ENCODE measurements at regions not wholly inside any gene's neighbourhood (a gene's known extent, or its start where the extent isn't known, plus 50 kb on each side); places are given as distances from the start of the nearest gene placed in this dataset.

GRCh38 chr14:34303811-34304210, 158.2 kb downstream of the SPTSSA start:
- no peaks in the 10 kb centered on the region for H3K36me3 ChIP-seq (ENCODE audit: control insufficient read depth, insufficient read depth, low read length)
- H3K27me3 ChIP-seq (ENCODE audit: control insufficient read depth, insufficient read depth, low read length), result no peaks in the 10 kb centered on the region
- no peaks in the 10 kb centered on the region for H3K4me1 ChIP-seq (ENCODE audit: control insufficient read depth, extremely low read depth, insufficient read depth, low read length)
- no peak for DNase-seq (ENCODE audit: low read depth in 2 of 2)
- no peak overlapping the region for H3K9ac ChIP-seq (ENCODE audit: insufficient read depth, low read length)
- H3K4me2 ChIP-seq (ENCODE audit: extremely low read depth, insufficient read depth, low read length), result no peak overlapping the region
- no peaks in the 10 kb centered on the region for H4K20me1 ChIP-seq (ENCODE audit: control insufficient read depth, extremely low read depth, insufficient read depth, low read length)
- TF ChIP-seq CTCF (conservative IDR thresholded peaks at IDR 0.05 in 1 of 2, IDR thresholded peaks at IDR 0.05 in 1 of 2; ENCODE audit: low read depth in 1 of 2, low read length in 2 of 2) (no peak), EZH2 (IDR thresholded peaks at IDR 0.05; ENCODE audit: low read length, missing control alignments) (no peak)
- no peak overlapping the region for H3K4me3 ChIP-seq (replicated peaks in 1 of 4; ENCODE audit: control extremely low read depth in 1 of 4, insufficient read depth in 1 of 4, low read depth in 3 of 4, low read length in 4 of 4)
- no peak overlapping the region for H2AFZ ChIP-seq (ENCODE audit: low read length)
- no peaks in the 10 kb centered on the region for H3K79me2 ChIP-seq (ENCODE audit: control insufficient read depth, insufficient read depth, low read length)
- H3K27ac ChIP-seq (ENCODE audit: insufficient read depth, low read length), result no peak overlapping the region
- no peaks in the 10 kb centered on the region for H3K9me3 ChIP-seq (ENCODE audit: control insufficient read depth, insufficient read depth, low read depth, low read length)

- Histone ChIP-seq H2AFZ (ENCODE audit: low read length) (no peak overlapping the region), H3K4me1 (ENCODE audit: control insufficient read depth, extremely low read depth, insufficient read depth, low read length) (no peaks in the 10 kb centered on the region), H3K4me3 (replicated peaks in 1 of 4; ENCODE audit: control extremely low read depth in 1 of 4, insufficient read depth in 1 of 4, low read depth in 3 of 4, low read length in 4 of 4) (no peak overlapping the region), H4K20me1 (ENCODE audit: control insufficient read depth, extremely low read depth, insufficient read depth, low read length) (no peaks in the 10 kb centered on the region), H3K9ac (ENCODE audit: insufficient read depth, low read length) (no peak overlapping the region), H3K4me2 (ENCODE audit: extremely low read depth, insufficient read depth, low read length) (no peak overlapping the region), H3K36me3 (ENCODE audit: control insufficient read depth, insufficient read depth, low read length) (no peaks in the 10 kb centered on the region), H3K79me2 (ENCODE audit: control insufficient read depth, insufficient read depth, low read length) (no peaks in the 10 kb centered on the region), H3K27ac (ENCODE audit: insufficient read depth, low read length) (no peak overlapping the region), H3K9me3 (ENCODE audit: control insufficient read depth, insufficient read depth, low read depth, low read length) (no peaks in the 10 kb centered on the region), H3K27me3 (ENCODE audit: control insufficient read depth, insufficient read depth, low read length) (no peaks in the 10 kb centered on the region)
- TF ChIP-seq CTCF (conservative IDR thresholded peaks at IDR 0.05 in 1 of 2, IDR thresholded peaks at IDR 0.05 in 1 of 2; ENCODE audit: low read depth in 1 of 2, low read length in 2 of 2) (no peak), EZH2 (IDR thresholded peaks at IDR 0.05; ENCODE audit: low read length, missing control alignments) (no peak)
- peak; percentile 17 to 30 for DNase-seq (ENCODE audit: low read depth in 2 of 2)
Measured at GRCh38 chr14:34302654-34303053, 159.4 kb downstream of the SPTSSA start.

GRCh38 chr14:34300882-34301734, 160.9 kb downstream of the SPTSSA start:
- H3K4me3 ChIP-seq (replicated peaks in 1 of 4; ENCODE audit: control extremely low read depth in 1 of 4, insufficient read depth in 1 of 4, low read depth in 3 of 4, low read length in 4 of 4), result no peak overlapping the region
- no peak overlapping the region for H2AFZ ChIP-seq (ENCODE audit: low read length)
- H3K4me1 ChIP-seq (ENCODE audit: control insufficient read depth, extremely low read depth, insufficient read depth, low read length), result no peaks in the 10 kb centered on the region
- TF ChIP-seq EZH2 (IDR thresholded peaks at IDR 0.05; ENCODE audit: low read length, missing control alignments) (no peak), CTCF (conservative IDR thresholded peaks at IDR 0.05 in 1 of 2, IDR thresholded peaks at IDR 0.05 in 1 of 2; ENCODE audit: low read depth in 1 of 2, low read length in 2 of 2) (peak; percentile 34 to 56)
- no peak overlapping the region for H3K4me2 ChIP-seq (ENCODE audit: extremely low read depth, insufficient read depth, low read length)
- H3K9ac ChIP-seq (ENCODE audit: insufficient read depth, low read length), result no peak overlapping the region
- no peaks in the 10 kb centered on the region for H3K9me3 ChIP-seq (ENCODE audit: control insufficient read depth, insufficient read depth, low read depth, low read length)
- no peaks in the 10 kb centered on the region for H3K27me3 ChIP-seq (ENCODE audit: control insufficient read depth, insufficient read depth, low read length)
- H3K36me3 ChIP-seq (ENCODE audit: control insufficient read depth, insufficient read depth, low read length), result no peaks in the 10 kb centered on the region
- H4K20me1 ChIP-seq (ENCODE audit: control insufficient read depth, extremely low read depth, insufficient read depth, low read length), result no peaks in the 10 kb centered on the region
- no peak overlapping the region for H3K27ac ChIP-seq (ENCODE audit: insufficient read depth, low read length)
- H3K79me2 ChIP-seq (ENCODE audit: control insufficient read depth, insufficient read depth, low read length), result no peaks in the 10 kb centered on the region
- peak; percentile 37 to 48 for DNase-seq (ENCODE audit: low read depth in 2 of 2)
